ENCODE measurements at regions not wholly inside any gene's neighbourhood (a gene's known extent, or its start where the extent isn't known, plus 50 kb on each side); places are given as distances from the start of the nearest gene placed in this dataset.

GRCh38 chr2:114076961-114077360 lies 187.1 kb downstream of the ACTR3 start:
- TF ChIP-seq CTCF (IDR thresholded peaks at IDR 0.05; ENCODE audit: low read depth, low read length) (no peak), EZH2phosphoT487 (IDR thresholded peaks at IDR 0.05; ENCODE audit: low read depth) (no peak)

Data from OCI-LY3 (cell line).